ENCODE measurements at regions not wholly inside any gene's neighbourhood (a gene's known extent, or its start where the extent isn't known, plus 50 kb on each side); places are given as distances from the start of the nearest gene placed in this dataset.

- DNase-seq, result no peak
- H3K9me2 ChIP-seq, result no peaks in the 10 kb centered on the region
- ChIA-PET POLR2A (no interaction called here), CTCF (no interaction called here)
- no peak for TF ChIP-seq TEAD4 (IDR thresholded peaks at IDR 0.05; ENCODE audit: borderline replicate concordance, insufficient read depth)
- TF ChIP-seq CHD2 (IDR thresholded peaks at IDR 0.05; ENCODE audit: low read length, partially characterized antibody), result no peak
- TF ChIP-seq GABPA (IDR thresholded peaks at IDR 0.05; ENCODE audit: low read depth), result no peak
- TF ChIP-seq FOXJ3 (CRISPR knock-in tag; IDR thresholded peaks at IDR 0.05), result no peak
- no peak for TF ChIP-seq NFIC (IDR thresholded peaks at IDR 0.05; ENCODE audit: borderline replicate concordance)
- no peak for TF ChIP-seq FOSL2 (IDR thresholded peaks at IDR 0.05; ENCODE audit: borderline replicate concordance, low read depth)
- TF ChIP-seq RFX5 (IDR thresholded peaks at IDR 0.05; ENCODE audit: low read length), result no peak
- TF ChIP-seq NRF1 (IDR thresholded peaks at IDR 0.05; ENCODE audit: low read depth, low read length), result no peak
- no peak for TF ChIP-seq PBX3 (IDR thresholded peaks at IDR 0.05)
- TF ChIP-seq POLR2AphosphoS5 (IDR thresholded peaks at IDR 0.05; ENCODE audit: low read depth, low read length), result no peak
- TF ChIP-seq SIN3A (IDR thresholded peaks at IDR 0.05; ENCODE audit: borderline replicate concordance, low read depth, low read length), result no peak
- TF ChIP-seq YY1 (IDR thresholded peaks at IDR 0.05; ENCODE audit: low read depth), result no peak
- TF ChIP-seq USF2 (IDR thresholded peaks at IDR 0.05; ENCODE audit: borderline replicate concordance, low read depth, low read length), result no peak
- no peak for TF ChIP-seq MEF2A (IDR thresholded peaks at IDR 0.05; ENCODE audit: borderline replicate concordance, low read depth)
- no peak for TF ChIP-seq RCOR1 (IDR thresholded peaks at IDR 0.05; ENCODE audit: low read length)
- no peak for TF ChIP-seq ELF1 (IDR thresholded peaks at IDR 0.05)
- TF ChIP-seq MXI1 (IDR thresholded peaks at IDR 0.05; ENCODE audit: low read depth, low read length), result no peak
- TF ChIP-seq FOXM1 (IDR thresholded peaks at IDR 0.05; ENCODE audit: low read depth), result no peak
- no peaks in the 10 kb centered on the region for H3F3A ChIP-seq (replicated peaks; ENCODE audit: insufficient read depth)
- H2AFZ ChIP-seq (ENCODE audit: low read depth), result no peak overlapping the region
- H3K27ac ChIP-seq (ENCODE audit: low read depth in 2 of 2, low read length in 1 of 2), result no peak overlapping the region
- H3K36me3 ChIP-seq (replicated peaks in 1 of 2; ENCODE audit: control insufficient read depth in 1 of 2, insufficient read depth in 2 of 2, low read length in 1 of 2), result no peaks in the 10 kb centered on the region
- H3K9ac ChIP-seq, result no peak overlapping the region
- H3K4me2 ChIP-seq, result no peak overlapping the region
- WGBS (ENCODE audit: low lambda C conversion rate), result 5% methylated on average over 1 of the region's 1 CpG
- H3K4me3 ChIP-seq (ENCODE audit: low read depth in 2 of 2, low read length in 1 of 2), result no peak overlapping the region
- H4K20me1 ChIP-seq (ENCODE audit: insufficient read depth), result no peaks in the 10 kb centered on the region
- no peaks in the 10 kb centered on the region for H3K4me1 ChIP-seq (ENCODE audit: control insufficient read depth in 1 of 2, insufficient read depth in 2 of 2, low read depth in 1 of 2, low read length in 1 of 2)
- no peaks in the 10 kb centered on the region for H3K79me2 ChIP-seq (ENCODE audit: insufficient read depth)
- no peaks in the 10 kb centered on the region for H3K27me3 ChIP-seq (ENCODE audit: insufficient read depth)
- H3K9me3 ChIP-seq, result no peaks in the 10 kb centered on the region
These were observed 496.7 kb downstream of the BMP2 start for GRCh38 chr20:7264137-7264536.

GRCh38 chr20:7269452-7269851 lies 502.0 kb downstream of the BMP2 start:
- ChIA-PET POLR2A (no interaction called here), CTCF (no interaction called here)
- no peaks in the 10 kb centered on the region for H4K20me1 ChIP-seq (ENCODE audit: insufficient read depth)
- H2AFZ ChIP-seq (ENCODE audit: low read depth), result no peak overlapping the region
- H3K27me3 ChIP-seq (ENCODE audit: insufficient read depth), result no peaks in the 10 kb centered on the region
- no peak overlapping the region for H3K27ac ChIP-seq (ENCODE audit: low read depth in 2 of 2, low read length in 1 of 2)
- no peaks in the 10 kb centered on the region for H3K4me1 ChIP-seq (ENCODE audit: control insufficient read depth in 1 of 2, insufficient read depth in 2 of 2, low read depth in 1 of 2, low read length in 1 of 2)
- DNase-seq, result no peak
- no peaks in the 10 kb centered on the region for H3K9me3 ChIP-seq
- no peak overlapping the region for H3K9ac ChIP-seq
- H3K4me2 ChIP-seq, result no peak overlapping the region
- 17% methylated on average over 4 of the region's 4 CpGs for WGBS (ENCODE audit: low lambda C conversion rate)
- no peaks in the 10 kb centered on the region for H3K79me2 ChIP-seq (ENCODE audit: insufficient read depth)
- no peak overlapping the region for H3K4me3 ChIP-seq (ENCODE audit: low read depth in 2 of 2, low read length in 1 of 2)
- no peaks in the 10 kb centered on the region for H3F3A ChIP-seq (replicated peaks; ENCODE audit: insufficient read depth)
- H3K9me2 ChIP-seq, result no peaks in the 10 kb centered on the region
- H3K36me3 ChIP-seq (replicated peaks in 1 of 2; ENCODE audit: control insufficient read depth in 1 of 2, insufficient read depth in 2 of 2, low read length in 1 of 2), result no peaks in the 10 kb centered on the region
- TF ChIP-seq REST (IDR thresholded peaks at IDR 0.05; ENCODE audit: low read depth, low read length) (no peak), IRF3 (IDR thresholded peaks at IDR 0.05; ENCODE audit: low read depth, low read length) (no peak), RXRA (IDR thresholded peaks at IDR 0.05; ENCODE audit: borderline replicate concordance, low read depth) (no peak), GATA2 (CRISPR knock-in tag; IDR thresholded peaks at IDR 0.05) (no peak), FOXJ3 (CRISPR knock-in tag; IDR thresholded peaks at IDR 0.05) (no peak), PBX3 (IDR thresholded peaks at IDR 0.05) (no peak)
